ENCODE measurements at regions not wholly inside any gene's neighbourhood (a gene's known extent, or its start where the extent isn't known, plus 50 kb on each side); places are given as distances from the start of the nearest gene placed in this dataset.
A peak's percentile ranks its signal among the peaks of the same experiment; 100 is the strongest.

GRCh38 chr5:56585999-56586691, 229.2 kb upstream of the MAP3K1 start:
- peak; percentile 23 to 50 for DNase-seq

- DNase-seq = no peak
These were observed 229.9 kb upstream of the MAP3K1 start for GRCh38 chr5:56585461-56585860.

GRCh38 chr5:56581426-56581825, 233.9 kb upstream of the MAP3K1 start:
- DNase-seq = no peak

GRCh38 chr5:56580864-56581263, 234.5 kb upstream of the MAP3K1 start:
- DNase-seq = no peak

GRCh38 chr5:56575821-56576220, 239.5 kb upstream of the MAP3K1 start:
- no peak for DNase-seq

- DNase-seq = no peak
These were observed 240.6 kb upstream of the MAP3K1 start for GRCh38 chr5:56574778-56575177.

GRCh38 chr5:56569566-56569965, 245.8 kb upstream of the MAP3K1 start:
- DNase-seq = no peak

- DNase-seq = no peak
These were observed 246.3 kb upstream of the MAP3K1 start for GRCh38 chr5:56569076-56569475.

GRCh38 chr5:56567278-56567677, 248.1 kb upstream of the MAP3K1 start:
- no peak for DNase-seq

GRCh38 chr5:56566374-56567249, 248.7 kb upstream of the MAP3K1 start:
- no peak for DNase-seq

- DNase-seq = no peak
These were observed 249.7 kb upstream of the MAP3K1 start for GRCh38 chr5:56565644-56566043.

- DNase-seq = no peak
These were observed 250.1 kb upstream of the MAP3K1 start for GRCh38 chr5:56565283-56565615.

- no peak for DNase-seq
These were observed 250.6 kb upstream of the MAP3K1 start for GRCh38 chr5:56564541-56565282.

- no peak for DNase-seq
These were observed 253.9 kb upstream of the MAP3K1 start for GRCh38 chr5:56561455-56561854.

- no peak for DNase-seq
These were observed 257.1 kb upstream of the MAP3K1 start for GRCh38 chr5:56558131-56558745.

GRCh38 chr5:56557198-56557597, 258.2 kb upstream of the MAP3K1 start:
- DNase-seq = no peak

- DNase-seq = no peak
These were observed 262.6 kb upstream of the MAP3K1 start for GRCh38 chr5:56552612-56553268.

- DNase-seq = no peak
These were observed 265.1 kb upstream of the MAP3K1 start for GRCh38 chr5:56550227-56550626.

GRCh38 chr5:56549096-56549886, 266.1 kb upstream of the MAP3K1 start:
- DNase-seq = no peak

GRCh38 chr5:56545016-56545415, 270.3 kb upstream of the MAP3K1 start:
- no peak for DNase-seq

- DNase-seq = no peak
These were observed 271.6 kb upstream of the MAP3K1 start for GRCh38 chr5:56543441-56544388.
